ENCODE measurements at regions not wholly inside any gene's neighbourhood (a gene's known extent, or its start where the extent isn't known, plus 50 kb on each side); places are given as distances from the start of the nearest gene placed in this dataset.

- no peak for DNase-seq
These were observed 132.2 kb downstream of the SH3BGRL2 start for GRCh38 chr6:79763301-79763700.

- DNase-seq: no peak
These were observed 131.2 kb downstream of the SH3BGRL2 start for GRCh38 chr6:79762370-79762769.

GRCh38 chr6:79756496-79756895 is 125.4 kb downstream of the SH3BGRL2 start:
- no peak for DNase-seq

- DNase-seq: no peak
These were observed 124.8 kb downstream of the SH3BGRL2 start for GRCh38 chr6:79755967-79756366.

Measured in CD4-positive, alpha-beta T cell treated with Interleukin-4 for 1 hour (primary cell).